PC-3 (cell line): ENCODE measurements at regions not wholly inside any gene's neighbourhood (a gene's known extent, or its start where the extent isn't known, plus 50 kb on each side); places are given as distances from the start of the nearest gene placed in this dataset.

Source experiments
- ATAC-seq: fragments of 200-7000 bp; cut with Tn5 transposase; 2 replicates; pipeline ENCODE4 v1.9.1; 2020; ENCODE audit warnings: mild to moderate bottlenecking, moderate library complexity
- BruUV-seq: library from RNA; stranded (reverse); fragments of 400-500 nt; replicated peaks from 2 replicates; lab custom pipeline; 2021; lab: Mats Ljungman, UMichigan
- CTCF ChIA-PET: fragments of 300-600 bp; sonication (Branson Sonifier 250); formaldehyde crosslinking; loops from one replicate; lab custom pipeline; 2022; ENCODE audit warnings: antibody characterized with exemption; lab: Charles Lee
- POLR2A ChIA-PET: fragments of 300-600 bp; sonication (Branson Sonifier 250); formaldehyde crosslinking; loops from one replicate; lab custom pipeline; 2022; ENCODE audit warnings: antibody characterized with exemption; ENCODE audit not compliant: unreplicated experiment; lab: Charles Lee
- DNase-seq: peaks from one replicate; pipeline ENCODE4 v3.0.0-alpha.2; 2015
- H2AFZ ChIP-seq: fragments of 300-600 bp; sonication (generic); 2 replicates; pipeline ENCODE4 v1.6.0; 2016; ENCODE audit warnings: antibody characterized with exemption, low read length
- H3F3A ChIP-seq: fragments of 300-600 bp; sonication (generic); one replicate; pipeline ENCODE4 v1.6.0; 2017; ENCODE audit warnings: antibody characterized with exemption, low read length, control low read depth, mild to moderate bottlenecking; ENCODE audit not compliant: unreplicated experiment
- H3K27ac ChIP-seq: fragments of 300-600 bp; sonication (generic); 2 replicates; pipeline ENCODE4 v1.5.1; 2016; ENCODE audit warnings: mild to moderate bottlenecking, low read length
- H3K27me3 ChIP-seq: fragments of 300-600 bp; sonication (generic); 2 replicates; pipeline ENCODE4 v1.6.1; 2016; ENCODE audit warnings: low read length, mixed read lengths
- H3K36me3 ChIP-seq: fragments of 300-600 bp; sonication (generic); 2 replicates; pipeline ENCODE4 v1.6.1; 2016; ENCODE audit warnings: low read depth, mixed run types, low read length, mixed read lengths
- H3K4me1 ChIP-seq: fragments of 300-600 bp; sonication (generic); 2 replicates; pipeline ENCODE4 v1.5.1; 2016; ENCODE audit warnings: low read length; ENCODE audit not compliant: insufficient read depth
- H3K4me2 ChIP-seq: fragments of 300-600 bp; sonication (generic); 2 replicates; pipeline ENCODE4 v1.6.0; 2016; ENCODE audit warnings: low read length
- H3K4me3 ChIP-seq: fragments of 300-600 bp; sonication (generic); 2 replicates; pipeline ENCODE4 v1.5.1; 2016; ENCODE audit warnings: mild to moderate bottlenecking, low read length, mixed read lengths
- H3K79me2 ChIP-seq: fragments of 300-600 bp; sonication (generic); 2 replicates; pipeline ENCODE4 v1.6.1; 2017; ENCODE audit warnings: low read length, mixed read lengths
- H3K9ac ChIP-seq: fragments of 300-600 bp; sonication (generic); 2 replicates; pipeline ENCODE4 v1.6.0; 2016; ENCODE audit warnings: mild to moderate bottlenecking, low read length
- H3K9me2 ChIP-seq: fragments of 300-600 bp; sonication (generic); replicated peaks from 2 replicates; pipeline ENCODE4 v1.6.1; 2016; ENCODE audit warnings: mixed run types, low read length, mixed read lengths
- H3K9me3 ChIP-seq: fragments of 300-600 bp; sonication (generic); 2 replicates; pipeline ENCODE4 v1.6.1; 2016; ENCODE audit warnings: low read length, mixed read lengths
- H4K20me1 ChIP-seq: fragments of 300-600 bp; sonication (generic); 2 replicates; pipeline ENCODE4 v1.6.1; 2016; ENCODE audit warnings: low read length, mixed read lengths
- EZH2 ChIP-seq: fragments of 300-600 bp; sonication (generic); IDR thresholded peaks from one replicate; pipeline ENCODE4 v1.6.1; 2017; ENCODE audit warnings: antibody characterized with exemption, mild to moderate bottlenecking, low read length; ENCODE audit not compliant: unreplicated experiment
- EZH2phosphoT487 ChIP-seq: fragments of 300-600 bp; sonication (generic); IDR thresholded peaks from 2 replicates; pipeline ENCODE4 v1.6.1; 2018; ENCODE audit warnings: mild to moderate bottlenecking, antibody characterized with exemption, low read length, borderline replicate concordance
- intact Hi-C: fragments of 100-400 bp; cut with micrococcal nuclease; formaldehyde crosslinking; loops from 2 replicates; pipeline ENCODE4 v1.9.0; 2023
- TF ChIP-seq, protein P1 (sequence below): fragments of 300-600 bp; sonication (generic); conservative IDR thresholded peaks from 2 replicates; pipeline ENCODE4 v1.5.1; 2017; ENCODE audit warnings: antibody characterized with exemption, low read depth, mild to moderate bottlenecking, low read length

DNA sequence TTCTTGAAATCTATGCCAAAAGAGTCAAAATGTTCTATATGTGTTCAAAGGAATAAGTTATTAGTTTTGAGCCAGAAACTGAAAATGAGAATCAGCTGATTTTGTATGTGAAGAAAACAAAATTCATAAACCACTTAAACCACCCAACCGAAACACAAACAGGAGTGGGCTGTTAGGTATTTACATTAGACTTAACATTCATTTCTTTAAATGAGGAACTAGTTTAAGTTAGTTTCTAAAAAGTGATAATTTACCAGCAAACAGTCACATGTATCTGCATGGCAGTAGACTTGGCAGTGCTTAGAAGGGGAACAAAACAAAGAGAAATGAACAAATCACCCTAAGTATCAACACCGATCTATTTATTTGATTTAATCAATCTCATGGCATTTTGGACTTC lies 128.0 kb downstream of the GMNC start:
- H3K4me2 ChIP-seq = no peak overlapping the region
- H4K20me1 ChIP-seq = no peaks in the 10 kb centered on the region
- H3K9ac ChIP-seq = no peak overlapping the region
- intact Hi-C loops = no loop called here
- no peak for ATAC-seq
- H3K9me3 ChIP-seq = no peaks in the 10 kb centered on the region
- no peaks in the 10 kb centered on the region for H3K9me2 ChIP-seq
- no peaks in the 10 kb centered on the region for H3F3A ChIP-seq
- DNase-seq = no peak
- CTCF ChIA-PET = no interaction called here
- TF ChIP-seq EZH2phosphoT487 (no peak), EZH2 (no peak)
- TF ChIP-seq, protein P1, sequence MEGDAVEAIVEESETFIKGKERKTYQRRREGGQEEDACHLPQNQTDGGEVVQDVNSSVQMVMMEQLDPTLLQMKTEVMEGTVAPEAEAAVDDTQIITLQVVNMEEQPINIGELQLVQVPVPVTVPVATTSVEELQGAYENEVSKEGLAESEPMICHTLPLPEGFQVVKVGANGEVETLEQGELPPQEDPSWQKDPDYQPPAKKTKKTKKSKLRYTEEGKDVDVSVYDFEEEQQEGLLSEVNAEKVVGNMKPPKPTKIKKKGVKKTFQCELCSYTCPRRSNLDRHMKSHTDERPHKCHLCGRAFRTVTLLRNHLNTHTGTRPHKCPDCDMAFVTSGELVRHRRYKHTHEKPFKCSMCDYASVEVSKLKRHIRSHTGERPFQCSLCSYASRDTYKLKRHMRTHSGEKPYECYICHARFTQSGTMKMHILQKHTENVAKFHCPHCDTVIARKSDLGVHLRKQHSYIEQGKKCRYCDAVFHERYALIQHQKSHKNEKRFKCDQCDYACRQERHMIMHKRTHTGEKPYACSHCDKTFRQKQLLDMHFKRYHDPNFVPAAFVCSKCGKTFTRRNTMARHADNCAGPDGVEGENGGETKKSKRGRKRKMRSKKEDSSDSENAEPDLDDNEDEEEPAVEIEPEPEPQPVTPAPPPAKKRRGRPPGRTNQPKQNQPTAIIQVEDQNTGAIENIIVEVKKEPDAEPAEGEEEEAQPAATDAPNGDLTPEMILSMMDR = no peak
- H2AFZ ChIP-seq = no peak overlapping the region
- BruUV-seq = no TSS peak
- no peaks in the 10 kb centered on the region for H3K36me3 ChIP-seq
- H3K27me3 ChIP-seq = no peaks in the 10 kb centered on the region
- no peak overlapping the region for H3K27ac ChIP-seq
- H3K79me2 ChIP-seq = no peaks in the 10 kb centered on the region
- H3K4me1 ChIP-seq = no peaks in the 10 kb centered on the region
- POLR2A ChIA-PET = interaction anchor here (0.8 kb wide), 1 partner anchor 92 kb away, joined by 5 read pairs; no protein-coding TSS in a partner anchor
- H3K4me3 ChIP-seq = no peak overlapping the region

DNA sequence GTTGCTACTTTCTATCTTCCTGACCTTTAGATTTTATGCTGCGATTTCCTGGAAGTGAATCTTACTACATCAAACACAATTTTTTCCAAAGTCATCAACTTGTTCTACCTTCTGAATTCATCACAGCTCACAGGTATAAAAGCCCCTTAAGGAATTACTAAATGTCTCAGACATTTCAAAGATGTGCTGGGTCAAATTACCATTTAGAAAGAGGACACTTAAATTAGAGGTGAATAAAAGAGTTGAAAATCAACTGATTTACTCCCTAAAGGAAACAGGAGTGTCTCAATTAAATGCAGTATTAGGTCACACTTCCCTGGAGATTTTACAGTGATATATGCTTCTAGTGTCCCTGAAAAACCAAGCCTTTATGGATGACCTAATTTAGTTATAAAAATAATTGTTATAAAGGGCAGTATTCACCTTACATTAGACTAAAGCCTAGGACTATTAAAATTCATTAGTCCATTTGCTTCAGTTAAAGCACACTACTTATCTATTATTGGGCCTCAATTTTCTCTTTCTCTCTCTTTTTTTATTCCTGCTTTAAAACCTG lies 128.8 kb downstream of the GMNC start:
- POLR2A ChIA-PET = no interaction called here

DNA sequence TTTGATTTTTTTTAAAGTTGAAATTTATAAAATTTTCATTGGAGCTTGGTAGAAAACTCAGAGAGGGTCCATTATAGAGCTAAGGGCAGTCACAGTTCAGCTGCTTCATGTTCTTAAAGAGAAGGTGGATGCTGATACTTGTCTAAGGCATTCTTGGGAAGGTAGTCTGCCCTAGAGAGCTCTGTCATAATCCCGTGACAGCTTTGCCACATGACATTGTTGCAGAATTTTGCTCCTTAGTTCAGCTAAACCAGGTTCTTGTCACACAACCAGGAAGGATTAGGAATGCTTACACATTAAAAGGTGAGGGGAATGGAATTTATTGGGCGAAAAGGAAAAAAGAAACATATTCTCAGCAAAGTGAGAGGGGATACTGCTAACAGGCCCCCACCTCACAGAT lies 130.9 kb downstream of the GMNC start:
- Histone ChIP-seq H3K9me2 (no peaks in the 10 kb centered on the region), H3K27me3 (no peaks in the 10 kb centered on the region), H3K36me3 (no peaks in the 10 kb centered on the region), H4K20me1 (no peaks in the 10 kb centered on the region), H3K27ac (no peak overlapping the region), H3K9me3 (no peaks in the 10 kb centered on the region), H3K4me2 (no peak overlapping the region), H3K79me2 (no peaks in the 10 kb centered on the region), H3K9ac (no peak overlapping the region), H2AFZ (no peak overlapping the region), H3K4me3 (no peak overlapping the region), H3F3A (no peaks in the 10 kb centered on the region), H3K4me1 (no peaks in the 10 kb centered on the region; the same call in 1 of the 2 replicates)
- TF ChIP-seq, protein P1 = no peak
- no peak for TF ChIP-seq EZH2
- no peak for TF ChIP-seq EZH2phosphoT487
- CTCF ChIA-PET = no interaction called here
- POLR2A ChIA-PET = no interaction called here
- DNase-seq (no peak), ATAC-seq (no peak)
- intact Hi-C loops = no loop called here
- no TSS peak for BruUV-seq

More for the DNA sequence above, 128.8 kb downstream of the GMNC start:
- H3K27me3 ChIP-seq = no peaks in the 10 kb centered on the region
- no peak overlapping the region for H2AFZ ChIP-seq
- no peaks in the 10 kb centered on the region; the same call in 1 of the 2 replicates for H3K4me1 ChIP-seq
- no peaks in the 10 kb centered on the region for H3F3A ChIP-seq
- H3K9me3 ChIP-seq = no peaks in the 10 kb centered on the region
- no peak overlapping the region for H3K9ac ChIP-seq
- no peaks in the 10 kb centered on the region for H4K20me1 ChIP-seq
- no peak overlapping the region for H3K4me3 ChIP-seq
- H3K36me3 ChIP-seq = no peaks in the 10 kb centered on the region
- CTCF ChIA-PET = no interaction called here
- no peak for DNase-seq
- intact Hi-C loops = no loop called here
- H3K9me2 ChIP-seq = no peaks in the 10 kb centered on the region
- ATAC-seq = no peak
- TF ChIP-seq EZH2 = no peak
- TF ChIP-seq, protein P1 = no peak
- no peak for TF ChIP-seq EZH2phosphoT487
- no peaks in the 10 kb centered on the region for H3K79me2 ChIP-seq
- no peak overlapping the region for H3K4me2 ChIP-seq
- BruUV-seq = no TSS peak
- H3K27ac ChIP-seq = no peak overlapping the region
